RCC 7860 (cell line): ENCODE measurements at regions not wholly inside any gene's neighbourhood (a gene's known extent, or its start where the extent isn't known, plus 50 kb on each side); places are given as distances from the start of the nearest gene placed in this dataset.
"Not testable (repeated sequence)": the region's sequence is repeated elsewhere in the genome, so short reads cannot be mapped to it uniquely, and the experiment has no call there.

ENCODE experiments used
- DNase-seq: peaks from one replicate; pipeline ENCODE4 v3.0.0-alpha.2; 2015; ENCODE audit warnings: low spot score
- FAIRE-seq: peaks from 2 replicates; lab custom pipeline; 2012; peaks lifted over from hg19 to GRCh38; lab: Jason Lieb, UNC

DNA sequence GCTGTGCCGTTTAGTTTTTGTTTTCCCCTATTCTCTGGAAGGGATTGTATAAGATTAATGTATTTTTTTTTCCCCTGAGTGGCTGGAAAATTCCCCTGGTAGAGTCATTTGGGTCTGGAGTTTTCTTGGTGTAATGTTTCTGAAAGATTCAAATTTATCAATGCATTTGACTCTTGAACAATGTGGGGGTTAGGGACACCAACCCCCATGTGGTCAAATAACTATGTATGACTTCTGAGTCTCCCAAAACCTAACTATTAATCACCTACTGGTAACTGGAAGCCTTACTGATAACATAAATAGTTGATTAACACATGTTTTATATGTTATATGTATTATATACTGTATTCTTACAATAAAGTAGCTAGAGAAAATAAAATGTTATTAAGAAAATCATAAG, 220.1 kb upstream of the PDE3A start:
- FAIRE-seq, result no peak
- no peak for DNase-seq

DNA sequence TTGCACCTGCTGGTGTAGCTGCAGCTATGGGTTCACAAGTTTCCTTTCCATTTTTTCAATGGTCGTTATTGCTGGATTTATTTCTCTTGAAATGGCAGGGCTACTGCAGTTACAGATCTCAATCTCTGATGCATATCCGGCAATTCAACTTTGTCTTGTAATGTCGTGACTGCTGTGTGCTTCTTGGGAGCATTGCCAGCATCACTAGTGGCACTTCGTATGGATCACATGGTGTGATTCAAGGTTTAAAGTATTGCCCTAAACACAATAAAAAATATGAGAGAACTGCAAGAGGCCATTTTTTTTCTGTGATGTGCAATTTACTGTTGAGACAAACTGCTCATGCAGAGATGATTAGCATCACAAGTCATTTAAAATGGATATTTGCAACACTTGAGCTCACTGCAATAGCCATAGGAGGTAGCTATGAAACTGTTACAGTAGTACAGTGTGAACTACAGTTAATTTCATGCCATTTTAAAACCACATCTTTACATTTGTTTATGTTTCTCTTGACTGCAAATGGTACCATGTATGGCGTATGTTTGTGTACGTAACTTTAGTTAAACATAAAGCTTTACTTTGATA, 217.4 kb upstream of the PDE3A start:
- no peak for FAIRE-seq
- no peak for DNase-seq

DNA sequence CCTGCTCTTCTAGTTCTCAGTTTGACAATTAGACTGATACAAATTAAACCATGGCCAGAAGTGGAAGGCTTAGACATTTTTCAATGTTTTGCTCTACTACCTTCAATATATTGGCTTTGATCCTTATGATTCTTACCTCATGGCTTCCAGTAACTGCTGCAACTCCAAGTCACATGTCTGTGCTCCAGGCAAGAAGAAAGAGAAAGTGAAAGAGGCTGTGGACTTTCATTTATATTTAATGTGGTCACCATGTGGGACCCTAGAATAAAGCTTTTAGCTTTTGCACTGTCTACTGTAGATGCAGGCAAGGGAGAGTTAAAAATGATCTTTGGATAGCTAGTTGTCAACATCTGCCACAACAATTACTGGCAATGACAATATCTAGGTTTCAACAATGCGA, 214.3 kb upstream of the PDE3A start:
- no peak for DNase-seq
- FAIRE-seq, result no peak

DNA sequence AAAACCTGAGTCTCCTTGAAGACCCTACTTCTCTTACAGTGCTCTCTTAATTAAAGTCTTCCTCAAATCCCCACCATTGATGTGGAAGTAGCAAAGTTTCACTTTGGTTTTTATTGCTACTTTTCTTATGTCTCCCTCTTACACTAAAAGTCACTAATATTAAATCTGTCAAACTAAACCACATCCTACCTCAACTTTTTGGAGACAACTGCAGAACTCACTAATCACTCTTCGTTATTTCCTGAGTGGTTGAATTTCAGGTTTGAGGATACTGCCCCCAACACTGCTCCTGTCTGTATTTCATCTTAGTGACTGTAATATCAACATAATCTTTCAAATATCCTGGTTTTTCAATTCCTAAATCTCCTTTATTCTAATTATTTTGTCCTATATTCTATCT, 213.0 kb upstream of the PDE3A start:
- no peak for DNase-seq
- no peak for FAIRE-seq

DNA sequence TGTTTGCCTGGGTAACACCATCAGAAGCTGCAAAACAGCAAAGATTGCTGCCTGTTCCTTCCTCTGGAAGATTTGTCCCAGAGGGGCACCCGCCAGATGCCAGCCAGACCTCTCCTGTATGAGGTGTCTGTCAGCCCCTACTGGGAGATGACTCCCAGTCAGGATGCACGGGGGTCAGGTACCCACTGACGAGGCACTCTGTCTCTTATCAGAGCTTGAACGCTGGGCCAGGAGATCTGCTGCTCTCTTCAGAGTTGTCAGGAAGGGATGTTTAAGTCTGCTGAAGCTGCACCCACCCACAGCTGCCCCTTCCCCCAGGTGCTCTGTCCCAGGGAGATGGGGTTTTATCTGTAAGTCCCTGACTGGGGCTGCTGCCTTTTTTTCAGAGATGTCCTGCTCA, 207.4 kb upstream of the PDE3A start:
- DNase-seq, FAIRE-seq: not testable (repeated sequence)

DNA sequence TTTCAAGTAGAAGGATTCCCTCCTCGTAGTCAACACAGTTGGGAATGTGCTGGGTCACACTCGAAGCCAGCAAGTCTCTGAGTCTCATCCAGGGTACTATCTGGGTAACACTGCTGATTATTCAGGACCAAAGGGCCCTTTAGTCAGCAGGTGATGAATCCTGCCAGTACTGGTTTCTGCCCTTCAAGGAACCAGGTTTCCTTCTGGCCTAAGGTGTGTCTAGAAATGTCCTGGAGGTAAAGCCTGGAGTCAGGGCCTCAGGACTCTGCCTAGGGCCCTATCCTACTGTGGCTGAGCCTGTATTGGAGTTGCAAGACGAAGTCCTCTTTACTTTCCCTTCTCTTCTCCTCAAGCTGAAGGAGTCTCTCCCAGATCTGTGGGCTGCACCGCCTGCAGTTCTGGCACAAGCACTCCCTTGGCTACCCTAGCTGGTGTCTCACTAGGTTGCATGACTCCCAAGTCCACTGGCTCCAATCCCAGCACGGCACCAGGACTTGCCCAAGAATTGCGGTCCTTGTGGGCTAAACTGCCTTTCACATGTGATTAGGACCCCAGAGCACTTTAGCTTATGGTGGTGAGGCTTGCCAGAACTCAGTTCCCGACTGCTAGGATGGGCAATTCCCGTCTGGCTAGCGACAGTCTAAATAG, 193.7 kb upstream of the PDE3A start:
- FAIRE-seq (no peak), DNase-seq (no peak)

DNA sequence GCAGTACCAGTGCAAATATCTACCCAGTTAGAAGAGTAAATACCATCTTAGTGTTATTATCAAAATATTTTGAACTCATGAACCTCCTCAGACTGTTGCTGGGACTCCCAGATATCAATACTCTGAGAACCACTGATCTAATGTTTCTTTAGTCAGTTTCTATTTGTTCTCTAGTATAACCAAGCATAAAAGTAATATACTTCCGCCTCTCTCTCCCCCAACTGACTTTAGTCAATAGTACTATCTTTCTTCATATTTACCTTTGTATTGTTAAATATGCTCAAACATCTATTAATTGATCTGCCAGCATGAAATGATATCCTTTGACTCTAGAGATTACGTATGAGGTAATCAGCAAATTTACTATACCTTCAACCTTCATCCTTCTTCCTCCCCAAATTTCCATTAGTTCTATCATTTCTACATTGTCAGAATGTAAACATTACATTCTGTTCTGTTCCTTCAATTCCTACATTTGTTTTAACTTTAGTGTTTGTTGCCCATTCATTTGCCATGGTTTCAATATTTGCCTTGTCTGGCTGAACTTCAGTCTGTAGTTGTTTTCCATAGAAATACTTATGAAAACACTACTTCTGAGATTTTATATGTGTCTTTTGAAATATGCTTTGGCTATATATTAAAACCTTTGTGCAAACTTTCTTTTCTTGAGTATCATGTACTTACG, 192.5 kb upstream of the PDE3A start:
- no peak for FAIRE-seq
- no peak for DNase-seq

DNA sequence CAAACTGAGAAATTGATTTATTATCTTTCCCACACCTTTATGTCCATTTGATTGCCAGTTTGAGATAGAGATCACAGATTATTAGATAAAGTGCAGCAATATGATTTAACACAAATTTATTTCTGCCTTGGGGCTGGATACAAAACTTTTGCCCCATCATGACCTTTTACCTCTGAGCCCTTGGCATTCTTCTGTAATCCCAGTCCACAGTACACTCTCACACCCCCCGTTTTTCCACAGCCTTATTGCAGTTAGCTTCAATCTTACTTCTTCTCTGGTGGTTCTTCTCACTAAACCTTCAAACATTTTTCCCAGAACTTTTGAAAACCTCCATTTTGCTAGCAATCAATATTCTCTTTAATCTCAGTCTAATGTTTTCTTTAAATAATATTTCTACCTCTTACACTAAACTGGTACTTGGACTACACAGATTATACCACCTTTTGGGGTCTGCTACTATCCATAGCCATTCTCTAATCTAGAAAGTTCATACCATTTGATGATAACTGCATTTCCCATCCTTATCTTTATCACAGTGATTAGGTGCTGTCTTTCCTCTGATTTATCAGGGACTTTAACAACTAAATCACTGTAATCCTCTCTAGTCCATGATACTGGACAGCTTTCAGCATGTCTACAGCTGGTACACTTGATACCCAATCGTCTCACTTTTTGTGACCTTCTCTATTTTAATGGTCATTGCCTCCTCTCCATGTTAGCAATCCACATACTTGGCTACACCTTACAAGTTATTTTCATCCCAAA, 186.7 kb upstream of the PDE3A start:
- FAIRE-seq (no peak), DNase-seq (no peak)

DNA sequence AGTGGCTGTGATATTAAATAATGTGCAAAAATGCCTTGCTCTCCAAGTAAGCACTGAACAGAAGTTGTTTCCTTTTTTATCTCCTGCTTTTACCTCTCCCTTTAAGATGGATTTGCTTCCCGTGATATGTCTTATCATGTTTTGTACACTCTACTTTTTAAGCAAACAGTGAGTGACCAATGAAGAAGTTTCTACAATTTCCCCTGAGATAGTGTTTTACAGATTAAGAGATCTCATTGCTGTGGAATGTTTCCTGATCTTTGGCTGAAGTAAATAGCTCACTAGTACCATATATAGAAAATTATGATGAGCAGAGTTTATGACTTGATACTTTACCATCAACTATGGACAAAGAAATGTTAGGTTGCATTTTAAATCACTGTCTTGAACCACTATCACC, 184.8 kb upstream of the PDE3A start:
- DNase-seq (no peak), FAIRE-seq (no peak)

DNA sequence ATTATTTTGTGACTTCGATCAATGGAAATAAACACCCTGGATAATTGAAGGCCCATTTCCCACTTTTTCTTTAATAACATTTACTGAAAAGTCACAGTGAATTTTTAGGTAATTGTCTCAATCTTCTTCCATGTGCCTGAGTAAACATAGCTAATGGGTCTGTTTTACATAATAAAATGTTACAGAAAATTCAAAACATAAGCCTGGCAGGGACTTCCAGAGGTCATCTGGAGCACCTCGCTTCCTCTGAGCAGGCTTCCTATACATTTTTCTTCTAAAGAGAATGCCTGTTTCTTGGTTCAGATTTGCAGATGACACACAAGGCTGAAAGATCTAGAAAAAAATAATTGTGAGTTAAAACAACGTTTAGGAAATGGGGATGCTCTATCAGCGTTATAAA, 183.8 kb upstream of the PDE3A start:
- DNase-seq (no peak), FAIRE-seq (no peak)

DNA sequence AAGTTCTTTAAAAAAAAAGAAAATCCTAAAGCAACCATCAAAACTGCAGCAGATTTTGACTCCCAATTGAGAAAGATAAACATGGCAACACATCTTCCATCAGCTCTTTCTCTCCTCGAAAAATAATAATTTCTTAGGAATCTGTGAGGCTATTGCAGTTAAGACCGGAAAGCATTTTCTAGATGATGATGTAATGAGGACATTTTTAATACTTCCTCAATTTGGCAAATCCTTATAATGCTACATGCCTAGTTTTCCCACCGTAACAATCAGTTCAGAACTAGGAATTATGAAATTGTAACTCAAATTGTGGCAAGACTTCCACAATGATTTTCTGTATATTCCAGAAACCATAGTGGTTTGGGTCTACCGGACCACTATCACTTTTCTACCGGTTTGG, 180.9 kb upstream of the PDE3A start:
- FAIRE-seq (no peak), DNase-seq (no peak)

DNA sequence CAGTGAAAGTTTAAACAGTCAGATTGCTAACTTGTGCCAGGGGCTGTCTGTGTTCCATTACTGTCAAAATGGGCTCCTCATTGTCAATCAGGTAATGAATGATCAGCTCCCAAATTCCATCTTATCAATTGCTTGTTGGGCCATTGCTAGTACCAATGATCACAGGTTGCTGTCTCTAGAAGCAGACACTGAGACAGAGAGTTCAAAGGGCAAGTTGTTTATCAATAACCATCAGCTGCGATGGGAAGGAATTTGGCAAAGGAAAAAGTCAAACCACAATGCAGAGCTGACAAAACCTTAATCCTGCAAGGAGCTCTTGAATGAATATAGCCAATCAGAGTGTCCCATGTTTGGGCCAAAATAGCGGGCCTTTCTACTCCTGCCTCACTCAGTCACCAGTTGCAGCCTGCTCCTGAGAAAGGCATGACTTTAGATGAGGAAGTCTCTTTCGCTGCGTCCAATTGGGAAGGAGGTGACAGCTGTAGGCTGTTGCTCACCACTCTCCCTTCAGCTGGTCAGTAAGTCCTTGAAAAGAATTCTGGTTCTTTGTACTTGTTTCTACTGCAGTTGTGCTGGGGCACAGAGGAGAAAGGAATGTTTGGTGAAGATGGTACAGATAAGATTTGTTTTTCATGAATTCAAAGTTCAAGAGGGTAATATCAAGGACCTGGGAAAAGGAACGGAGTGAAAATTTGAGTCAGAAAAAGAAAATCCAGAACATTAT, 179.2 kb upstream of the PDE3A start:
- FAIRE-seq (no peak), DNase-seq (no peak)

DNA sequence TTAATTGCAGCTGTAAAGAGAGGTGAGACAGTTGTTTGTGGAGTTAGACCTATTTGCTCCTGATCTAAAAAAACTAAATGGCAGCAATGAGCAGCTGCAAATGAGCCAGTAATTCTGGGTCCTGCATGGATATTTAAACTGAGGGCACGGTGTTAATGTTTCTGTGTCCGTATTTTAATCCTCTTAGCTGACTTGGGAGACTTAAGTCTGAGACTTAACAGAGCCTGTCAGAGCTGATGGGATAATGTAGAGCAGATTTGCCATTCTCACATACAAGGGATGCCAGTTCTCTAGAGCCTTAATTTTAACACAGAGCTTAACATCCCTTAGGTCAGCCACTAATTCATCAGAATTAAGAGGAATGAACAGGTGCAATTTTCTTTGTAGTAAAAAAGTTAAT, 178.6 kb upstream of the PDE3A start:
- DNase-seq (no peak), FAIRE-seq (no peak)

DNA sequence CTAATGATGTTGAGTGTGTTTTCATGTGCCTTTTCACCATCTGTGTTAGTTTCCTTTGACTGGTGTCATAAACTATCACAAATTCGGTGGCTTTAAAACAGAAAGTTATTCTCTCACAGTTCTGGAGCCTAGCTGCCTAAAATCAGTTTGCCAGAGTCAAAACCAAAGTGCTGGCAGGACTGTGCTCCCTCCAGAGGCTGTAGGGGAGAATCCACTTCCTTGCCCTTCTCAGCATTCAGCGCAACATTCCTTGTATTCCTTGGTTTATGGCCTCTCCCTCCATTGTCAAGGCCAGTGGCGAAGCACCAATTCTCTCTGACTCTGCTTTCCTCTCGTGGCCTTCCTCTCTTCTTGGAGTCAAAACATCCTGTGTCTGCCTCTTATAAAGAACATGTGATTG, 174.2 kb upstream of the PDE3A start:
- DNase-seq (no peak), FAIRE-seq (no peak)

DNA sequence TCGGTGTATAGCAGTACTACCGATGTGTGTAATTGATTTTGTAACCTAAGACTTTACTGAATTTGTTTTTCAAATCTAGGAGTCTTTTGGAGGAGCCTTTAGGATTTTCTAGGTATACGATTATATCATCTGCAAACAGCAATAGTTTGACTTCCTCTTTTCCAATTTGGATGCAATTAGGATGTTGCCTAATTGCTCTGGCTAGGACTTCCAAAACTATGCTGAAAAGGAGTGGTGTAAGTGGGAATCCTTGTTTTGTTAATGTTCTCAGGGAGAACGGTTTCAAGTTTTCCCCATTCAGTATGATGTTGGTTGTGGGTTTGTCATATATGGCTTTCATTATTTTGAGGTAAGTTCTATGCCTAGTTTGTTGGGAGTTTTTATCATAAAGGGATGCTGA, 171.6 kb upstream of the PDE3A start:
- FAIRE-seq (no peak), DNase-seq (no peak)

DNA sequence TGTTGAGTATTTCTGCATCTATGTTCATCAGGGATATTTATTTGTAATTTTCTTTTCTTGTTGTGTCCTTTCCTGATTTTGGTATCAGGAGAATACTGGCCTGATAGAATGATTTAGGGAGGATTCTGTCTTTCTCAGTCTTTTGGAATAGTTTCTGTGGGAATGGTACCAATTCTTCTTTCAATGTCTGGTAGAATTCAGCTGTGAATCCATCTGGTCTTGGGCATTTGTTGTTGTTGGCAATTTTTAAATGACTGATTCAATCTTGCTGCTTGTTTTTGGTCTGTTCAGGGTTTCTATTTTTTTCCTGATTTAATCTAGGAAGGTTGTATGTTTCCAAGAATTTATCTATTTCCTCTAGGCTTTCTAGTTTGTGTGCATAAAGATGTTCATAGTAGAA, 170.9 kb upstream of the PDE3A start:
- no peak for FAIRE-seq
- no peak for DNase-seq

DNA sequence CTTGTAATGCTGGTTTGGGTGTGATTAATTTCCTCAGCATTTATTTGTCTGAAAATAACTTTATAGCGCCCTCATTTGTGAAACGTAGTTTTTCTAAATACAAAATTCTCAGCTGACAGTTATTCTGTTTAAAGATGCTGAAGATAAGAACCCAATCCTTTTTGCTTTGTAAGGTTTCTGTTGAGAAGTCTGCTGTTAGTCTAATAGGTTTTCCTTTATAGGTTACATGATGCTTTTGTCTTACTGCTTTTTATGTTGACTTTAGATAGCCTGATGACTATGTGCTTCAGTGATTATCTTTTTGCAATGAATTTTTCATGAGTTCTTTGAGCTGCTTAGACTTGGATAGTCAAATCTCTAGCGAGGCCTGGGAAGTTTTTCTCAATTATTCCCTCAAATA, 168.6 kb upstream of the PDE3A start:
- DNase-seq (no peak), FAIRE-seq (no peak)

DNA sequence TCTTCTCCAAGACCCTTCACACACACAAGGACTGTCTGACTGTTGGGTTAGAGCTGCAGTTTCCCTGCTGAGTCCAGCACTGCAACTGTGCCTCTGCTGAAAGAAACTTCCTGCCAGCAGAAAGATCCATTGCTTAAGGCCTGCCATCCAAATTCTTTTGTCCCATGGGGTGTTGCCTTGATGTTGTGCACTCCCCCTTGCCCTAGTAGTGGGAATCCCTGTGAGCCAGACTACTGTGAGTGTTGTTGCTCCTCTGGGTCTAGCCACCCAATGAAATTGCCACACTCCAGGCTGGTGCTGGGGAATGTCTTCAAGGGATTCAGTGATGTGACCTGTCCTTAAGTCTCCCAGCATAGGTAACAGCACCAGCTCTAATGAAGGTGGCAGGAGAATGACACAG, 166.6 kb upstream of the PDE3A start:
- DNase-seq, result no peak
- FAIRE-seq, result no peak

DNA sequence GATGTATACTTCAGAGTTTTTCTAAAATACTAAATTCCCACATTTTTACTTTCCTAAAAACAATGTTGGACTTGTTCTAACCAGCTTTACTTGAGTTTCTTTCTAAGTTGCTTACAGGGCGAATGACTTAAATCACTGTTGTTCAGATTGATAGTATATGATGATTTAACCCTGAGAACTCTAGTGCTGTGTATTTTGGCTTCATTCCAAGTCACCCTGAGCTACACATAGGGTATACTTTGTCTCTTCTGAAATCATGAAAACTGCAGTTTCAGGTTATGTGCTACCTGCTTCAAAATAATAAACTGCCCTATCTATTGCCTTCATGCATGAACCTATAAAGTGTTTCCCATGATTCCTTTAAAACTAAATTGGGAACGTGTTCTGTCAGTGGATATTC, 162.5 kb upstream of the PDE3A start:
- DNase-seq, result no peak

DNA sequence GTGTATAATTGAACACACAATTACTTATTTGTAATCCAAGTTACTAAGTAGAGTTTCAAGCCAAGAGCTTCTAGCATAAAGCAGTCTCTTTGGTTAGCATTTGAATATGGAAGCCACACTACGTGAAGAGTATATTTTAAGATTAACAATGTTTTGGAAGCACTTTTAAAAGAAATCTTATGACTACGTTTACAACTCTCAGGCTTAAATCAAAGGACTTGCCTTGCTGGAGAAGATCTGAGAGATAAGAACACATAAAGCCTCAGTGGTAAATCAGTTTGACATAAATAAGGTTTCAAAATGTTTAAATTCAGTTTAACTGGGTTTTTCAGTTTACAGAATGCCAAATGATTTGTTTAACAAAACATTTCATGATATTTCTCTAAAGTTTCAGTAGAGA, 161.9 kb upstream of the PDE3A start:
- DNase-seq, result no peak
- no peak for FAIRE-seq

More for the DNA sequence above, 162.5 kb upstream of the PDE3A start:
- FAIRE-seq, result no peak

DNA sequence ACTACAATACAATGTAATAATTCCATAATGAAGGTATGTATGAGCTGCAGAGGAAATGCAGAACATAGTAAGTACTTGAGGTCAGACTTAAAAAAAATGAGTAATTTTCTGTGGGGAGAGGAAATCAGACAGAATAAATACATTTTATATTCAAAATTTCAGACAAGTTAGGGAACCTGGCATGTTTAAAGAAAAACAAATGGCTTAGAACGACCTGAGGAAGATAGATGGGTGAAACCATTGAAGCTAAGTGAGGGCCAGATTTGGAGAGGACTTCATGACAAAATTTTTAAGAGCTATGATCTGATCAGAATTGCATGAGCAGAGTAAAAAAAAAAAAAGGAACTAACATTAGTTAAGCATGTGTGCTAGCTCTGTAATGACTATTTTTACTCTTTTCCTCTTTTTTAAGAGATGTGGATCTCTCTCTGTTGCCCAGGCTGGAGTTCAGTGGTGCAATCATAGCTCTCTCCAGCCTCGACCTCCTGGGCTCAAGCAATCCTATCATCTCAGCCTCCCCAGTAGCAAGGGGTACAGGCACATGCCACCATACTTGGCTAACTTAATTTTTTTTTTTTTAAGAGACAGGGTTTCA, 157.6 kb upstream of the PDE3A start:
- FAIRE-seq (no peak), DNase-seq (no peak)
